ENCODE measurements at regions not wholly inside any gene's neighbourhood (a gene's known extent, or its start where the extent isn't known, plus 50 kb on each side); places are given as distances from the start of the nearest gene placed in this dataset.

GRCh38 chr2:223450246-223450645 is 151.9 kb downstream of the SCG2 start:
- no TSS peak for BruUV-seq (replicated peaks)
- DNase-seq (ENCODE audit: low read depth, low spot score), result no peak
- H3K79me2 ChIP-seq (ENCODE audit: control insufficient read depth, insufficient read depth, low read length), result no peaks in the 10 kb centered on the region
- TF ChIP-seq KAT2A (conservative IDR thresholded peaks at IDR 0.05; ENCODE audit: control insufficient read depth, low read depth, low read length) (no peak), MAX (IDR thresholded peaks at IDR 0.05; ENCODE audit: low read depth, low read length) (no peak)
- H3K4me3 ChIP-seq, result no peak overlapping the region
- no peak overlapping the region for H3K9ac ChIP-seq (ENCODE audit: control insufficient read depth, insufficient read depth, low read length)
- H4K20me1 ChIP-seq (ENCODE audit: control insufficient read depth, insufficient read depth), result no peaks in the 10 kb centered on the region
- ChIA-PET CTCF (no interaction called here), POLR2A (no interaction called here), RAD21 (ENCODE audit: unreplicated experiment) (no interaction called here), SMC1A (ENCODE audit: uncharacterized antibody, unreplicated experiment) (no interaction called here)
- ATAC-seq, result no peak
- intact Hi-C loops (cut with micrococcal nuclease; ENCODE audit: unreplicated experiment), result no loop called here
- no peaks in the 10 kb centered on the region for H3K9me3 ChIP-seq (replicated peaks; ENCODE audit: control insufficient read depth, insufficient read depth, low read length)
- H3K27me3 ChIP-seq (replicated peaks in 1 of 2; ENCODE audit: control insufficient read depth in 2 of 2, insufficient read depth in 2 of 2, low read length in 1 of 2), result no peaks in the 10 kb centered on the region
- FAIRE-seq, result no peak
- 10% methylated on average over 3 of the region's 3 CpGs for WGBS (ENCODE audit: insufficient coverage, insufficient replicate concordance, low lambda C conversion rate, missing lambda C conversion rate)
- no peaks in the 10 kb centered on the region for H3K4me1 ChIP-seq (ENCODE audit: control insufficient read depth, insufficient read depth, low read length)
- H3K4me2 ChIP-seq (ENCODE audit: control insufficient read depth, insufficient read depth), result no peak overlapping the region
- no peaks in the 10 kb centered on the region for H3K36me3 ChIP-seq (ENCODE audit: control insufficient read depth in 2 of 2, insufficient read depth in 2 of 2, low read length in 1 of 2)
- no peak overlapping the region for H2AFZ ChIP-seq (ENCODE audit: control insufficient read depth, low read depth, low read length)
- in situ Hi-C loops (cut with MboI), result no loop called here
- H3K27ac ChIP-seq (ENCODE audit: control insufficient read depth, insufficient read depth), result no peak overlapping the region

- BruUV-seq (replicated peaks), result no TSS peak
- H3K27me3 ChIP-seq (replicated peaks in 1 of 2; ENCODE audit: control insufficient read depth in 2 of 2, insufficient read depth in 2 of 2, low read length in 1 of 2), result no peaks in the 10 kb centered on the region
- no peaks in the 10 kb centered on the region for H4K20me1 ChIP-seq (ENCODE audit: control insufficient read depth, insufficient read depth)
- ChIA-PET CTCF (interaction anchor here (1.1 kb wide), 1 partner anchor 403 kb away, joined by 6 read pairs; no protein-coding TSS in a partner anchor), SMC1A (ENCODE audit: uncharacterized antibody, unreplicated experiment) (interaction anchor here (0.5 to 1.2 kb wide), 2 partner anchors 403 to 485 kb away, joined by 3 to 4 read pairs; no protein-coding TSS in a partner anchor), RAD21 (ENCODE audit: unreplicated experiment) (no interaction called here), POLR2A (no interaction called here)
- DNase-seq (ENCODE audit: low read depth, low spot score), result no peak
- H2AFZ ChIP-seq (ENCODE audit: control insufficient read depth, low read depth, low read length), result no peak overlapping the region
- intact Hi-C loops (cut with micrococcal nuclease; ENCODE audit: unreplicated experiment) (loop anchor here (5.0 kb wide), 1 partner anchor 485 kb away; no protein-coding TSS in a partner anchor), in situ Hi-C loops (cut with MboI) (no loop called here)
- H3K9ac ChIP-seq (ENCODE audit: control insufficient read depth, insufficient read depth, low read length), result no peak overlapping the region
- no peak overlapping the region for H3K4me2 ChIP-seq (ENCODE audit: control insufficient read depth, insufficient read depth)
- no peak overlapping the region for H3K4me3 ChIP-seq
- FAIRE-seq, result no peak
- no peak for TF ChIP-seq MAX (IDR thresholded peaks at IDR 0.05; ENCODE audit: low read depth, low read length)
- H3K36me3 ChIP-seq (ENCODE audit: control insufficient read depth in 2 of 2, insufficient read depth in 2 of 2, low read length in 1 of 2), result no peaks in the 10 kb centered on the region
- 0% methylated on average over 2 of the region's 2 CpGs for WGBS (ENCODE audit: insufficient coverage, insufficient replicate concordance, low lambda C conversion rate, missing lambda C conversion rate)
- no peaks in the 10 kb centered on the region for H3K4me1 ChIP-seq (ENCODE audit: control insufficient read depth, insufficient read depth, low read length)
- H3K9me3 ChIP-seq (replicated peaks; ENCODE audit: control insufficient read depth, insufficient read depth, low read length), result no peaks in the 10 kb centered on the region
- no peaks in the 10 kb centered on the region for H3K79me2 ChIP-seq (ENCODE audit: control insufficient read depth, insufficient read depth, low read length)
- no peak for ATAC-seq
- H3K27ac ChIP-seq (ENCODE audit: control insufficient read depth, insufficient read depth), result no peak overlapping the region
These were observed 144.9 kb downstream of the SCG2 start for GRCh38 chr2:223457301-223457700.

Data from GM12878 (cell line).